ENCODE measurements at regions not wholly inside any gene's neighbourhood (a gene's known extent, or its start where the extent isn't known, plus 50 kb on each side); places are given as distances from the start of the nearest gene placed in this dataset.

GRCh38 chr5:163772644-163773043 lies 267.2 kb downstream of the MAT2B start:
- no peaks in the 10 kb centered on the region; the same call in 1 of the 2 replicates for H3K9me2 ChIP-seq (ENCODE audit: insufficient read depth, low read length)
- CTCF ChIA-PET (ENCODE audit: unreplicated experiment) = no interaction called here

GRCh38 chr5:163773226-163773625 lies 267.8 kb downstream of the MAT2B start:
- Histone ChIP-seq H3K4me2 (ENCODE audit: low read length) (no peak overlapping the region), H3K9me2 (ENCODE audit: insufficient read depth, low read length) (no peaks in the 10 kb centered on the region; the same call in 1 of the 2 replicates), H3K79me2 (ENCODE audit: insufficient read depth, low read depth, low read length) (no peaks in the 10 kb centered on the region), H3K4me3 (ENCODE audit: low read depth, low read length, poor library complexity, severe bottlenecking) (no peak overlapping the region), H3K9me3 (ENCODE audit: low read length) (no peaks in the 10 kb centered on the region), H3K4me1 (ENCODE audit: insufficient read depth, low read length, poor library complexity, severe bottlenecking) (no peaks in the 10 kb centered on the region), H4K20me1 (ENCODE audit: insufficient read depth, low read length) (no peaks in the 10 kb centered on the region), H3K36me3 (ENCODE audit: insufficient read depth, low read length) (no peaks in the 10 kb centered on the region), H2AFZ (ENCODE audit: low read length) (no peak overlapping the region), H3K27ac (ENCODE audit: low read depth, low read length, poor library complexity, severe bottlenecking) (no peak overlapping the region)
- BruUV-seq (replicated peaks) = no TSS peak
- intact Hi-C loops (cut with micrococcal nuclease; ENCODE audit: unreplicated experiment) = no loop called here
- TF ChIP-seq CTCF (conservative IDR thresholded peaks at IDR 0.05; ENCODE audit: low read length) (no peak), EZH2phosphoT487 (IDR thresholded peaks at IDR 0.05; ENCODE audit: borderline replicate concordance, low read depth, low read length) (no peak)
- no peak for DNase-seq (ENCODE audit: low spot score)
- ChIA-PET POLR2A (interaction anchor here (0.7 kb wide), 1 partner anchor 1179 kb away, joined by 3 read pairs; no protein-coding TSS in a partner anchor), CTCF (ENCODE audit: unreplicated experiment) (no interaction called here)

More at GRCh38 chr5:163772644-163773043, 267.2 kb downstream of the MAT2B start:
- Histone ChIP-seq H3K4me2 (ENCODE audit: low read length) (no peak overlapping the region), H3K9me3 (ENCODE audit: low read length) (no peaks in the 10 kb centered on the region), H3K27ac (ENCODE audit: low read depth, low read length, poor library complexity, severe bottlenecking) (no peak overlapping the region), H3K4me1 (ENCODE audit: insufficient read depth, low read length, poor library complexity, severe bottlenecking) (no peaks in the 10 kb centered on the region), H4K20me1 (ENCODE audit: insufficient read depth, low read length) (no peaks in the 10 kb centered on the region), H2AFZ (ENCODE audit: low read length) (no peak overlapping the region), H3K79me2 (ENCODE audit: insufficient read depth, low read depth, low read length) (no peaks in the 10 kb centered on the region), H3K4me3 (ENCODE audit: low read depth, low read length, poor library complexity, severe bottlenecking) (no peak overlapping the region), H3K36me3 (ENCODE audit: insufficient read depth, low read length) (no peaks in the 10 kb centered on the region)
- TF ChIP-seq EZH2phosphoT487 (IDR thresholded peaks at IDR 0.05; ENCODE audit: borderline replicate concordance, low read depth, low read length) (no peak), CTCF (conservative IDR thresholded peaks at IDR 0.05; ENCODE audit: low read length) (no peak)
- BruUV-seq (replicated peaks) = no TSS peak
- POLR2A ChIA-PET = no interaction called here
- no peak for DNase-seq (ENCODE audit: low spot score)
- intact Hi-C loops (cut with micrococcal nuclease; ENCODE audit: unreplicated experiment) = no loop called here

GRCh38 chr5:163789870-163790269 lies 284.5 kb downstream of the MAT2B start:
- no peak for TF ChIP-seq EZH2phosphoT487 (IDR thresholded peaks at IDR 0.05; ENCODE audit: borderline replicate concordance, low read depth, low read length)
- no peak for TF ChIP-seq CTCF (conservative IDR thresholded peaks at IDR 0.05; ENCODE audit: low read length)
- H4K20me1 ChIP-seq (ENCODE audit: insufficient read depth, low read length) = no peaks in the 10 kb centered on the region
- no TSS peak for BruUV-seq (replicated peaks)

More at GRCh38 chr5:163789870-163790269, 284.5 kb downstream of the MAT2B start:
- CTCF ChIA-PET (ENCODE audit: unreplicated experiment) = no interaction called here
- Histone ChIP-seq H3K27ac (ENCODE audit: low read depth, low read length, poor library complexity, severe bottlenecking) (no peak overlapping the region), H3K4me3 (ENCODE audit: low read depth, low read length, poor library complexity, severe bottlenecking) (no peak overlapping the region), H2AFZ (ENCODE audit: low read length) (no peak overlapping the region), H3K79me2 (ENCODE audit: insufficient read depth, low read depth, low read length) (no peaks in the 10 kb centered on the region), H3K4me2 (ENCODE audit: low read length) (no peak overlapping the region), H3K4me1 (ENCODE audit: insufficient read depth, low read length, poor library complexity, severe bottlenecking) (no peaks in the 10 kb centered on the region), H3K9me3 (ENCODE audit: low read length) (no peaks in the 10 kb centered on the region), H3K9me2 (ENCODE audit: insufficient read depth, low read length) (no peaks in the 10 kb centered on the region), H3K36me3 (ENCODE audit: insufficient read depth, low read length) (no peaks in the 10 kb centered on the region)
- no peak for DNase-seq (ENCODE audit: low spot score)
- intact Hi-C loops (cut with micrococcal nuclease; ENCODE audit: unreplicated experiment) = no loop called here
- POLR2A ChIA-PET = interaction anchor here (0.6 kb wide), 1 partner anchor 135 kb away, joined by 6 read pairs; no protein-coding TSS in a partner anchor
